ENCODE measurements at regions not wholly inside any gene's neighbourhood (a gene's known extent, or its start where the extent isn't known, plus 50 kb on each side); places are given as distances from the start of the nearest gene placed in this dataset.

GRCh38 chr10:10513898-10514297 is 503.8 kb upstream of the CELF2 start:
- DNase-seq (ENCODE audit: low read depth in 2 of 3, low spot score in 1 of 3): no peak

- DNase-seq (ENCODE audit: low read depth in 2 of 3, low spot score in 1 of 3): no peak
Measured at GRCh38 chr10:10514797-10515196, 502.9 kb upstream of the CELF2 start.

DNA sequence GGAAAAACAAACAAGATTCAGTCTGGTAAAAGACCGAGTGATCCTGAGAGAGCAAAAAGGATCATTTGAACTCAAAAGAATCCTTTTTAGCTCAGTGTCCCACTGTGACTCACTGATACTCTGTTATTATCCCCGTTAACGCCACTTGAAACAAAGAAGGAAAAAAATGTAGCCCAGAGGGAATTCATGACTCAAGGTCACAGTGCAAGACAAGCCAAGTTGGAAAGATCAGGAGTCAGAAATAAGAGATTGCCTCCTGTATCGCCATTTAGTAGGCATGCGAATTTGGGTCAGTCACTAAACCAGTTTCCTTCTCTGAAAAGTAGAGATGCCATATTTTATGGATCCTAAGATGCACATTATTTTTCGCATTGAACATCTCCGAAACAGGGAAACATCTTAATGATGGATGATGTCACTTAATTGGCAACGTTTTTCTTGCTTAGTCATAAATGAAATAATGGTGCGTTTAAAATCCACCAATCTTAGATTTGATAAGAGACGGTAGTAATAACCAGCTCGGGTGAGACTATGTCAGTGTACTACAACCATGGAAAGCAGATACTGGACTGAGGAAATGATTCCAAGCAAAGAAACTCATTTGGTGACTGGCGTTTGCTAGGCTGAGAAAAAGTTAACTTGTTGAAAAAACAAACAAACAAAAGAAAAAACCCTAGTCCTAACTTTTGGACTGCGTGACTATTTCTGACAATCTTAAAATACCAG is 502.0 kb upstream of the CELF2 start:
- DNase-seq (ENCODE audit: low read depth in 2 of 3, low spot score in 1 of 3): no peak

GRCh38 chr10:10516346-10517130 is 501.1 kb upstream of the CELF2 start:
- DNase-seq (ENCODE audit: low read depth in 2 of 3, low spot score in 1 of 3): no peak

DNA sequence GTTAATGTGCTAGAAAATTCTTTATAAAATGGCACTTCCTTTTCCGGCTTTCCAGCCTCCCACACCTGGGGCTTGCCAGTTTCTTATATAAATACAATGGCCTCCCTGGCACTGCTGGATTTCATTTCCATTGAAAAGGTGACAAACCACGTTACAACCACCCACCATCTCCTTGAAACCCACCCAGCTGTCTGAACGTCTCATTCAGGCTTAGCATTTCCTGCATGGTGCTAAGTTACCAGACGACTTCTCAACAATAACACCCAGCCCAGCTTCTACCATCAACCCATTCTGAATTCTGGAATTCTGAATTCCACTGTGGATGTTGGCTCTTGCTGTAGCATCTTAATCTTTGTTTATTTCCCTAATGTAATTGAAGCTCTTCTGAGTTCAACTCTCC is 499.8 kb upstream of the CELF2 start:
- DNase-seq (ENCODE audit: low read depth in 2 of 3, low spot score in 1 of 3): no peak

- no peak for DNase-seq (ENCODE audit: low read depth in 2 of 3, low spot score in 1 of 3)
Measured at GRCh38 chr10:10519674-10520073, 498.0 kb upstream of the CELF2 start.

- DNase-seq (ENCODE audit: low read depth in 2 of 3, low spot score in 1 of 3): no peak
Measured at GRCh38 chr10:10520491-10521385, 496.9 kb upstream of the CELF2 start.

GRCh38 chr10:10526846-10527245 is 490.8 kb upstream of the CELF2 start:
- no peak for DNase-seq (ENCODE audit: low read depth in 2 of 3, low spot score in 1 of 3)

- no peak for DNase-seq (ENCODE audit: low read depth in 2 of 3, low spot score in 1 of 3)
Measured at GRCh38 chr10:10527861-10528562, 489.7 kb upstream of the CELF2 start.

GRCh38 chr10:10528563-10528910 is 489.1 kb upstream of the CELF2 start:
- DNase-seq (ENCODE audit: low read depth in 2 of 3, low spot score in 1 of 3): no peak

DNA sequence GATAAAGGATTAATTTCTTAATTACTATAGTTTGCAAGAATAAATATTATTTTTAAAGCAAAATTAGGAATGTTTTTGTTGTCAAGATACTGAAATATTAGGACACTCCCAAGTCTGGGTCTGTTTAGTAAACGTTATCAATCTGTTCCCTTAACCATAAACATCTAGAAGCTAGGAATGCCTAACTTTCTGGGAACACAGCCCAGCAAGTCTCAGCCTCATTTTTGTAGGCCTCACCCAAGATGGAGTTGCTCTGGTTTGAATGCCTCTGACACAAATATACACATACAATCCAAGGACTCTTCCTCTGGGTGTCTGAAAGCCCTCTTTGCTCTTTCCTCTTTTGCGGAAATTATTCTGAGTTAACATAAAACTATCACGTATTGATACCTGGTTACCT is 487.4 kb upstream of the CELF2 start:
- no peak for DNase-seq (ENCODE audit: low read depth in 2 of 3, low spot score in 1 of 3)

DNA sequence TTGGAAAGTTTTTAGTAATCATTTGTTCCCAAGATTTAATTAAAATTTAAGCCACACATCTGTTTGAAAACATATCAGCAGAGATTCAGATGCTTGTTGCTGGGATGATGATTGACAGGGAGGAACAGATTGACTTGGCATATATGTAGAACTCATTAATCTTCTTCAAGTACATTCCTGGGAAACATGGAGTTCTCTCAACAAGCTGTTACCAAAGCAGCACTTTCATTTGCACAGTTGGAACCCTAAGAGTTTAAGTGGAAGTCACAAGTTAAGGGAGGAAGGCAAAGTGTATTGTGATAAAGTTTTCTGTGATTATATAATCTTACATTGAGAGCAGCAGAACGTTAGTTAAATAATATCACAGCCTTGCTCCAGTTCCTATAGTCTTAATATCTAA is 485.4 kb upstream of the CELF2 start:
- DNase-seq (ENCODE audit: low read depth in 2 of 3, low spot score in 1 of 3): no peak

DNA sequence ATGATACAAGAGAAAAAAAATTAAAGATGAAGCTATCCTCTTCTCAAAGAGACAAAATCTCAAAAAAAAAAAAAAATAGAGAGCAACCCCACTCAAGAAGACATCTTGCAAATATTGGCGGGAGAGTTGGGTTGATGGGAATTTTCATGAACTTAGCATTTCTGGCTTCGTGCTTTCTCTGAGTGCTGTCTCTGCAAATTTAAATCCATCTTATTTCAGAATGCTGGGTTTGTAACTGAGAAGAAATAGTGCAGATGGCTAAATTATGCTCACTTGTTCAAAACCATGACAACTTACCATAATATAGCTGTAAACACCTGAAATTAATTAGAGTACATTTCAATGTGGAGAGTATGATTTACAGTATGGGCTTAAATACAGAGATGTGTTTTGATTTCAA is 484.8 kb upstream of the CELF2 start:
- DNase-seq (ENCODE audit: low read depth in 2 of 3, low spot score in 1 of 3): no peak

- no peak for DNase-seq (ENCODE audit: low read depth in 2 of 3, low spot score in 1 of 3)
Measured at GRCh38 chr10:10533437-10533836, 484.2 kb upstream of the CELF2 start.

GRCh38 chr10:10538326-10538725 is 479.3 kb upstream of the CELF2 start:
- DNase-seq (ENCODE audit: low read depth in 2 of 3, low spot score in 1 of 3): no peak

DNA sequence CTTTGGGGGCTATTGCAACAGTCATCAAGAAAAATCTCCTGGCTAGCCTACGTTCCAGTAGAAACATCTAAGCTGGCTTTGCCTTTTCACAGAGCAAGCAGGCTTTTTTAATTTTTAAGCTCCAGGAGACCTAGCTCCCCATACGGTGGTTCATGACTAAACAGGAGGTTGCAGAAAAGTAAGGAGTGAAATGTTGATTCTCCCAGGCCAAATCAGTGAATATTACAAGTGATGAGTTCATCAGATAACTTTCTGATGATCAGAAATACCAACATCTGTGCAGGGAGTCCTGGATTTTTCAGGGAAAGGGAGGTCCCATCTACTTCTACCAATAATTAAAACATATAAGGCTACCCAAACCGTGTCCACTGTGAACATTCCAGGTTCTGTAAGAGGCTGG is 477.3 kb upstream of the CELF2 start:
- no peak for DNase-seq (ENCODE audit: low read depth in 2 of 3, low spot score in 1 of 3)

DNA sequence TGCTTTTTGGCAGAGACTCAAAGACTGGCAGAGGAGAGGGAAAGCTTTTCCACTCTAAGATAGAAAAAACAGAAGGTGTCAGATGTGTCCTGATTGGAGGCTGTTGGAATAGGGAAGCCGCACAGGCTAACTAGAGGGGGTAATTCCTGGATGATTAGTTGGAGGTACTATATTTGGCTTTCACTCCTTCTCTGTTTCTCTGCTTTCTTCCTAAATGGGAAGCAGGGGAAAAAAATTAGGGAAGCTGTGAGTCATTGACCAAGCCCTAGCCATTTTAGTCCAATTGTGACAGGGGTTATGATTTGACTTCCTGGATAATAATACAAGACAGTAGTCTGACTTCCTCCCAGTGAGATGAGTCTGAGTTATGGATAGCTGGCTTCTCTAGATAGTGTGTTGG is 475.2 kb upstream of the CELF2 start:
- no peak for DNase-seq (ENCODE audit: low read depth in 2 of 3, low spot score in 1 of 3)

- no peak for DNase-seq (ENCODE audit: low read depth in 2 of 3, low spot score in 1 of 3)
Measured at GRCh38 chr10:10544890-10545289, 472.8 kb upstream of the CELF2 start.

- DNase-seq (ENCODE audit: low read depth in 2 of 3, low spot score in 1 of 3): no peak
Measured at GRCh38 chr10:10545771-10546170, 471.9 kb upstream of the CELF2 start.

GRCh38 chr10:10551596-10552301 is 465.9 kb upstream of the CELF2 start:
- DNase-seq (ENCODE audit: low read depth in 2 of 3, low spot score in 1 of 3): no peak

GRCh38 chr10:10552948-10553347 is 464.7 kb upstream of the CELF2 start:
- DNase-seq (ENCODE audit: low read depth in 2 of 3, low spot score in 1 of 3): no peak

All from stimulated activated CD4-positive, alpha-beta T cell treated with anti-CD3 and anti-CD28 coated beads, Interleukin-12 subunit alpha, Interleukin-12 subunit beta, amount 100 ng/mL, for 48 hours (primary cell).